Osteocyte (in vitro differentiated cells): ENCODE measurements at regions not wholly inside any gene's neighbourhood (a gene's known extent, or its start where the extent isn't known, plus 50 kb on each side); places are given as distances from the start of the nearest gene placed in this dataset.

Experiments
- DNase-seq: peaks from one replicate; pipeline ENCODE4 v3.0.0; 2021; ENCODE audit warnings: mixed read lengths; ENCODE audit not compliant: unreplicated experiment; ENCODE audit errors: extremely low spot score
- H3K27ac Mint-ChIP-seq: one replicate; pipeline ENCODE4 v1.8.0; 2021; ENCODE audit warnings: mild to moderate bottlenecking, mixed read lengths; ENCODE audit not compliant: unreplicated experiment
- H3K27me3 Mint-ChIP-seq: one replicate; pipeline ENCODE4 v1.8.0; 2021; ENCODE audit warnings: mixed read lengths; ENCODE audit not compliant: unreplicated experiment
- H3K36me3 Mint-ChIP-seq: one replicate; pipeline ENCODE4 v1.8.0; 2021; ENCODE audit warnings: mixed read lengths; ENCODE audit not compliant: unreplicated experiment
- H3K4me1 Mint-ChIP-seq: one replicate; pipeline ENCODE4 v1.8.0; 2021; ENCODE audit warnings: mixed read lengths; ENCODE audit not compliant: unreplicated experiment
- H3K4me3 Mint-ChIP-seq: one replicate; pipeline ENCODE4 v1.8.0; 2021; ENCODE audit warnings: mild to moderate bottlenecking, moderate library complexity, mixed read lengths; ENCODE audit not compliant: unreplicated experiment
- H3K9me3 Mint-ChIP-seq: one replicate; pipeline ENCODE4 v1.8.0; 2021; ENCODE audit warnings: mixed read lengths; ENCODE audit not compliant: unreplicated experiment
- CTCF ChIP-seq: fragments of 200-600 bp; sonication (generic); IDR thresholded peaks from 2 replicates; pipeline ENCODE4 v1.5.0; 2021; ENCODE audit warnings: antibody characterized with exemption, mild to moderate bottlenecking, moderate library complexity

GRCh38 chr9:99515093-99515492, 293.0 kb downstream of the SEC61B start:
- Mint-ChIP-seq H3K9me3 (no peaks in the 10 kb centered on the region), H3K27me3 (peaks cover 2% of the 10 kb centered on the region), H3K4me3 (no peak overlapping the region), H3K27ac (no peak overlapping the region), H3K36me3 (no peaks in the 10 kb centered on the region), H3K4me1 (peaks cover 2% of the 10 kb centered on the region)
- TF ChIP-seq CTCF, result no peak
- DNase-seq, result no peak

GRCh38 chr9:99515895-99516656, 294.0 kb downstream of the SEC61B start:
- H3K27ac Mint-ChIP-seq, result no peak overlapping the region
- H3K36me3 Mint-ChIP-seq, result no peaks in the 10 kb centered on the region
- H3K4me1 Mint-ChIP-seq, result no peaks in the 10 kb centered on the region

GRCh38 chr9:99516657-99517049, 294.6 kb downstream of the SEC61B start:
- no peaks in the 10 kb centered on the region for H3K36me3 Mint-ChIP-seq
- no peaks in the 10 kb centered on the region for H3K4me1 Mint-ChIP-seq
- no peak for TF ChIP-seq CTCF
- no peak overlapping the region for H3K4me3 Mint-ChIP-seq
- DNase-seq, result no peak
- H3K27ac Mint-ChIP-seq, result no peak overlapping the region
- H3K9me3 Mint-ChIP-seq, result no peaks in the 10 kb centered on the region
- H3K27me3 Mint-ChIP-seq, result peaks cover 4% of the 10 kb centered on the region

More at GRCh38 chr9:99515895-99516656, 294.0 kb downstream of the SEC61B start:
- Mint-ChIP-seq H3K4me3 (no peak overlapping the region), H3K27me3 (peaks cover 4% of the 10 kb centered on the region), H3K9me3 (no peaks in the 10 kb centered on the region)
- TF ChIP-seq CTCF, result no peak
- no peak for DNase-seq

GRCh38 chr9:99523838-99524237, 297.8 kb upstream of the NR4A3 start:
- no peak for DNase-seq
- H3K4me1 Mint-ChIP-seq, result no peaks in the 10 kb centered on the region
- no peak overlapping the region for H3K4me3 Mint-ChIP-seq
- H3K27ac Mint-ChIP-seq, result no peak overlapping the region
- H3K27me3 Mint-ChIP-seq, result peaks cover 12% of the 10 kb centered on the region
- H3K9me3 Mint-ChIP-seq, result no peaks in the 10 kb centered on the region
- no peaks in the 10 kb centered on the region for H3K36me3 Mint-ChIP-seq
- TF ChIP-seq CTCF, result no peak

GRCh38 chr9:99531313-99531712, 290.4 kb upstream of the NR4A3 start:
- no peak for TF ChIP-seq CTCF
- Mint-ChIP-seq H3K4me3 (no peak overlapping the region), H3K27me3 (peaks cover 17% of the 10 kb centered on the region), H3K36me3 (no peaks in the 10 kb centered on the region), H3K27ac (no peak overlapping the region), H3K4me1 (no peaks in the 10 kb centered on the region), H3K9me3 (no peaks in the 10 kb centered on the region)
- no peak for DNase-seq
